Caco-2 (cell line): ENCODE measurements at regions not wholly inside any gene's neighbourhood (a gene's known extent, or its start where the extent isn't known, plus 50 kb on each side); places are given as distances from the start of the nearest gene placed in this dataset.

ENCODE experiments used
- BruUV-seq: library from RNA; stranded (reverse); fragments of 400-500 nt; replicated peaks from 2 replicates; lab custom pipeline; 2021; lab: Mats Ljungman, UMichigan
- CTCF ChIA-PET: fragments of 300-600 bp; sonication (Branson Sonifier 250); formaldehyde crosslinking; loops from one replicate; lab custom pipeline; 2022; ENCODE audit warnings: antibody characterized with exemption; lab: Charles Lee
- POLR2A ChIA-PET: fragments of 300-600 bp; sonication (Branson Sonifier 250); formaldehyde crosslinking; loops from one replicate; lab custom pipeline; 2022; ENCODE audit warnings: antibody characterized with exemption; lab: Charles Lee
- DNase-seq, 2 experiments: peaks; one replicate each; pipeline versions ENCODE4 v3.0.0 to v3.0.0-alpha.2; 2020 to 2022
- H3K27me3 ChIP-seq: replicated peaks from 2 replicates; pipeline ENCODE4 v1.6.0; 2011; ENCODE audit warnings: low read length; ENCODE audit not compliant: control insufficient read depth, insufficient read depth
- H3K36me3 ChIP-seq: 2 replicates; pipeline ENCODE4 v1.5.1; 2011; ENCODE audit warnings: low read length; ENCODE audit not compliant: control insufficient read depth, insufficient read depth
- H3K4me1 ChIP-seq: fragments of 250-450 bp; sonication (Bioruptor Pico); 2 replicates; pipeline ENCODE4 v1.5.1; 2020; ENCODE audit warnings: mild to moderate bottlenecking
- H3K4me3 ChIP-seq: 2 replicates; pipeline ENCODE4 v1.5.1; 2011; ENCODE audit warnings: low read depth, mild to moderate bottlenecking, control low read depth, low read length
- H3K9me3 ChIP-seq: fragments of 250-450 bp; sonication (Bioruptor Pico); 2 replicates; pipeline ENCODE4 v1.5.1; 2020; ENCODE audit warnings: mild to moderate bottlenecking, moderate library complexity
- H3K27ac Mint-ChIP-seq: one replicate; pipeline ENCODE4 v1.8.0; 2022; ENCODE audit warnings: mixed read lengths; ENCODE audit not compliant: unreplicated experiment
- H3K27me3 Mint-ChIP-seq: one replicate; pipeline ENCODE4 v1.8.0; 2022; ENCODE audit warnings: mixed read lengths; ENCODE audit not compliant: insufficient read depth, unreplicated experiment
- H3K36me3 Mint-ChIP-seq: one replicate; pipeline ENCODE4 v1.8.0; 2022; ENCODE audit warnings: mild to moderate bottlenecking, mixed read lengths; ENCODE audit not compliant: insufficient read depth, unreplicated experiment
- H3K4me1 Mint-ChIP-seq: one replicate; pipeline ENCODE4 v1.8.0; 2022; ENCODE audit warnings: low read depth, mixed read lengths; ENCODE audit not compliant: unreplicated experiment
- H3K4me3 Mint-ChIP-seq: one replicate; pipeline ENCODE4 v1.8.0; 2022; ENCODE audit warnings: mild to moderate bottlenecking, moderate library complexity, mixed read lengths; ENCODE audit not compliant: unreplicated experiment
- H3K9me3 Mint-ChIP-seq: one replicate; pipeline ENCODE4 v1.8.0; 2022; ENCODE audit warnings: mixed read lengths; ENCODE audit not compliant: unreplicated experiment
- CTCF ChIP-seq, 2 experiments: fragments of 200-600 bp in 1 of 2; IDR thresholded peaks; 1 replicate in 1 of 2; 2 replicates in 1 of 2; pipeline versions ENCODE4 v1.5.1 to v1.8.0; 2011 to 2022; ENCODE audit warnings: antibody characterized with exemption in 1 of 2, control low read depth in 1 of 2, inconsistent platforms in 1 of 2, low read depth in 1 of 2, low read length in 1 of 2, mild to moderate bottlenecking in 1 of 2, moderate library complexity in 1 of 2; ENCODE audit not compliant: insufficient read depth in 1 of 2, severe bottlenecking in 1 of 2, unreplicated experiment in 1 of 2
- intact Hi-C: fragments of 100-400 bp; cut with micrococcal nuclease; formaldehyde crosslinking; loops from one replicate; pipeline ENCODE4 v1.10.0; 2022; ENCODE audit not compliant: unreplicated experiment

- Mint-ChIP-seq H3K27ac (no peak overlapping the region), H3K36me3 (no peaks in the 10 kb centered on the region), H3K27me3 (no peaks in the 10 kb centered on the region), H3K9me3 (peaks cover 14% of the 10 kb centered on the region), H3K4me1 (no peaks in the 10 kb centered on the region), H3K4me3 (no peak overlapping the region)
- TF ChIP-seq CTCF (IDR thresholded peaks at IDR 0.05; ENCODE audit: insufficient read depth in 1 of 2, low read depth in 1 of 2, low read length in 1 of 2, severe bottlenecking in 1 of 2, unreplicated experiment in 1 of 2): no peak
- no peaks in the 10 kb centered on the region for H3K36me3 ChIP-seq
- intact Hi-C loops: no loop called here
- DNase-seq: no peak
- no peaks in the 10 kb centered on the region for H3K27me3 ChIP-seq
- no peak overlapping the region for H3K4me3 ChIP-seq
- no peaks in the 10 kb centered on the region for H3K4me1 ChIP-seq
- POLR2A ChIA-PET: no interaction called here
- no peaks in the 10 kb centered on the region for H3K9me3 ChIP-seq
- CTCF ChIA-PET: no interaction called here
- no TSS peak for BruUV-seq
These were observed 750.6 kb upstream of the ADGRB3 start for GRCh38 chr6:67884442-67884841.

DNA sequence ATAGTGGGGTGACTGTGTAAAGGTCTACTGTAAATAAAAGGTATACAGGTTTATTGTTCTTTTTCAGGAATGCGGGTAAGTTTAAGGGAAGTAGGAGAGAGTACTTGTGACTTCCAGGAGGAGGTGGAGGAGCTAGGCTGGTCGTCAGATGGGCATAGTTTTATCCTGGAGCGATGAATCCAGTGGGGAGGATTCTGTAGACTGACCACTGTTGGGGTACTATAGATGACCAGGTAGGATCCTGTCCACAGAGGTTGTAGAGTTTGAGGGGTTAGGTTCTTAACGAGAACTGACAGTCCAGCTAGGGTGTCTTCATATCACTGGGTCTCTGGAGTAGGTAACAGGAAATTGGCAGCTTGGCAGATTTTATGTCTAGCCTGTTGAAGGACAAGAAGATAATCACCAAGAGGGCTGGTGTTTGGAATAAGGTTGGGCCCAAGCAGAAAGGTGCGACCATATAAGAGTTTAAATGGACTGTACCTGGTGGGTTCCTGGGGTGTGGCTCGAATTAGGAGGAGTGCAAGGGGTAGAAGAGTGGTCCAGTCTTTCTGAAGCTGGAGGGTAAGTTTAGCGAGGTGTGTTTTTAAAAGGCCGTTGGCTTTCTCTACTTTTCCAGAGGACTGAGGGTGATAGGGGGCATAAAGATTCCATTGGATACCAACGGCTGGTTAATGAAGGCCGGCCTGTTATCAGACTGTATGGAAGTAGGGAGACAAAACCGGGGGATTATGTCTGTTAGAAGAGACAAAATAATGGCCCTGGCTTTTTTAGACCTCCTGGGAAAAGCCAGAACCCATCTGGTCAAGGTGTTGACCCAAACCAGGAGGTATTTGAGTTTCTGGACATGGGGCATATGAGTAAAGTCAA lies 751.3 kb upstream of the ADGRB3 start:
- Mint-ChIP-seq H3K4me3 (no peak overlapping the region), H3K27ac (no peak overlapping the region), H3K9me3 (peaks cover 11% of the 10 kb centered on the region), H3K36me3 (no peaks in the 10 kb centered on the region), H3K27me3 (no peaks in the 10 kb centered on the region), H3K4me1 (no peaks in the 10 kb centered on the region)
- no peak for TF ChIP-seq CTCF (IDR thresholded peaks at IDR 0.05; ENCODE audit: insufficient read depth in 1 of 2, low read depth in 1 of 2, low read length in 1 of 2, severe bottlenecking in 1 of 2, unreplicated experiment in 1 of 2)
- no peaks in the 10 kb centered on the region for H3K27me3 ChIP-seq
- DNase-seq: no peak
- BruUV-seq: no TSS peak
- H3K36me3 ChIP-seq: no peaks in the 10 kb centered on the region
- CTCF ChIA-PET: no interaction called here
- H3K4me1 ChIP-seq: no peaks in the 10 kb centered on the region
- no peaks in the 10 kb centered on the region for H3K9me3 ChIP-seq
- intact Hi-C loops: no loop called here
- H3K4me3 ChIP-seq: no peak overlapping the region
- POLR2A ChIA-PET: no interaction called here

GRCh38 chr6:67882436-67883311 lies 752.4 kb upstream of the ADGRB3 start:
- Mint-ChIP-seq H3K27me3 (no peaks in the 10 kb centered on the region), H3K4me3 (no peak overlapping the region), H3K27ac (no peak overlapping the region), H3K36me3 (no peaks in the 10 kb centered on the region), H3K4me1 (no peaks in the 10 kb centered on the region), H3K9me3 (peaks cover under 1% of the 10 kb centered on the region)
- Histone ChIP-seq H3K4me1 (no peaks in the 10 kb centered on the region), H3K9me3 (no peaks in the 10 kb centered on the region), H3K36me3 (no peaks in the 10 kb centered on the region), H3K27me3 (no peaks in the 10 kb centered on the region), H3K4me3 (no peak overlapping the region)
- ChIA-PET CTCF (no interaction called here), POLR2A (no interaction called here)
- no peak for TF ChIP-seq CTCF (IDR thresholded peaks at IDR 0.05; ENCODE audit: insufficient read depth in 1 of 2, low read depth in 1 of 2, low read length in 1 of 2, severe bottlenecking in 1 of 2, unreplicated experiment in 1 of 2)
- no TSS peak for BruUV-seq
- no peak for DNase-seq
- intact Hi-C loops: no loop called here
